SK-MEL-5 (cell line): ENCODE measurements at regions not wholly inside any gene's neighbourhood (a gene's known extent, or its start where the extent isn't known, plus 50 kb on each side); places are given as distances from the start of the nearest gene placed in this dataset.

ENCODE experiments used
- DNase-seq: peaks from one replicate; pipeline ENCODE4 v3.0.0-alpha.2; 2016; ENCODE audit warnings: low read depth, low spot score
- in situ Hi-C: cut with HindIII; loops from 2 replicates; pipeline ENCODE4 v1.10.0; 2016; ENCODE audit warnings: low sequenced_read_pairs, high pct_unique_total_duplicates, low pct_unique_long_range_greater_than_20kb

DNA sequence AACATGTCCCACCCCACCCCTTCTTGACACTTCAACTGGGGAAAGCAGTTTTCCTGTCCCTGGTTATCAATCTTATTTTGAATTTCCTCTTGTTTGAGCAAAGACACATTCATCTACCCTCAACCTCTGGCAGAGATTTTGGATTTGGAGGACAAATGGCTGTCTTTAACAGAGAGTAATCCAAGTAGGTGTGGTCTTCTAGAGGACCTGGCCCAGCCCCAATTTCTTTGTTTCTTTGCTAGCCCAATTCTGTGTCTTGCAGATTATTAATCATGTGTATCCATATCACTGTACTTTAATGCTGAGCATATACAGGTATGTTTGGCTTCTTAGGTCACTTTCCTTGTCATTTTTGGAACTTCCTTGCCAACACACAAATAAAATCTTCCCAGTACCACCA lies 58.8 kb upstream of the ADCY1 start:
- no peak for DNase-seq
- in situ Hi-C loops, result no loop called here
